Endothelial cell of umbilical vein (primary cell): ENCODE measurements at regions not wholly inside any gene's neighbourhood (a gene's known extent, or its start where the extent isn't known, plus 50 kb on each side); places are given as distances from the start of the nearest gene placed in this dataset.

Experiments
- BruUV-seq: library from RNA; stranded (reverse); fragments of 400-500 nt; replicated peaks from 2 replicates; lab custom pipeline; 2021; lab: Mats Ljungman, UMichigan
- CTCF ChIA-PET: fragments of 300-600, 350-600 bp; sonication (Branson Sonifier 250); formaldehyde crosslinking; loops from one replicate; lab custom pipeline; 2021; ENCODE audit warnings: antibody characterized with exemption, inconsistent platforms; lab: Charles Lee
- POLR2A ChIA-PET: fragments of 300-600, 350-600 bp; sonication (Branson Sonifier 250); formaldehyde crosslinking; loops from one replicate; lab custom pipeline; 2021; ENCODE audit warnings: antibody characterized with exemption, inconsistent platforms; lab: Charles Lee
- DNase-seq: peaks from one replicate; pipeline ENCODE4 v3.0.0-alpha.2; 2011; ENCODE audit warnings: low read depth, low spot score
- FAIRE-seq: peaks from 2 replicates; lab custom pipeline; 2011; peaks lifted over from hg19 to GRCh38; lab: Jason Lieb, UNC
- H2AFZ ChIP-seq: 2 replicates; pipeline ENCODE4 v1.6.0; 2012; ENCODE audit warnings: low read depth, low read length, control low read depth, inconsistent platforms
- H3K27ac ChIP-seq: 2 replicates; pipeline ENCODE4 v1.5.1; 2011; ENCODE audit warnings: low read depth, mild to moderate bottlenecking, control low read depth, low read length, moderate library complexity; ENCODE audit not compliant: insufficient read depth
- H3K27me3 ChIP-seq, 2 experiments: 2 replicates each; pipeline versions ENCODE4 v1.6.0 to v1.6.1; 2011; ENCODE audit warnings: low read length in 2 of 2, mixed read lengths in 1 of 2; ENCODE audit not compliant: control insufficient read depth in 2 of 2, insufficient read depth in 2 of 2
- H3K36me3 ChIP-seq, 2 experiments: 2 replicates in 1 of 2; 3 replicates in 1 of 2; pipeline ENCODE4 v1.5.1; 2011; ENCODE audit warnings: low read length in 2 of 2, mild to moderate bottlenecking in 1 of 2, moderate library complexity in 1 of 2; ENCODE audit not compliant: control insufficient read depth in 2 of 2, insufficient read depth in 2 of 2; ENCODE audit errors: extremely low read depth in 1 of 2
- H3K4me1 ChIP-seq: 3 replicates; pipeline ENCODE4 v1.5.1; 2011; ENCODE audit warnings: mild to moderate bottlenecking, low read length; ENCODE audit not compliant: control insufficient read depth, insufficient read depth; ENCODE audit errors: extremely low read depth
- H3K4me2 ChIP-seq: 2 replicates; pipeline ENCODE4 v1.6.1; 2011; ENCODE audit warnings: low read length, control low read depth, mixed read lengths; ENCODE audit not compliant: insufficient read depth
- H3K4me3 ChIP-seq, 3 experiments: fragments of 200-600 bp in 1 of 3; sonication (generic), shearing (Covaris generic) in 1 of 3; replicated peaks in 1 of 3; 2 replicates each; pipeline ENCODE4 v1.5.1; 2011 to 2016; ENCODE audit warnings: control low read depth in 3 of 3, low read length in 3 of 3, mild to moderate bottlenecking in 2 of 3, inconsistent platforms in 1 of 3, low read depth in 1 of 3, moderate library complexity in 1 of 3; ENCODE audit not compliant: insufficient read depth in 1 of 3
- H3K79me2 ChIP-seq: 2 replicates; pipeline ENCODE4 v1.6.0; 2012; ENCODE audit warnings: low read length, inconsistent platforms; ENCODE audit not compliant: control insufficient read depth, insufficient read depth
- H3K9ac ChIP-seq: replicated peaks from 2 replicates; pipeline ENCODE3; 2011; ENCODE audit warnings: low read length, control low read depth; ENCODE audit not compliant: insufficient read depth; ENCODE audit errors: extremely low read depth
- H3K9me1 ChIP-seq: replicated peaks from 3 replicates; pipeline ENCODE4 v1.6.0; 2011; ENCODE audit warnings: mild to moderate bottlenecking, low read length; ENCODE audit not compliant: control insufficient read depth, insufficient read depth; ENCODE audit errors: extremely low read depth
- H3K9me3 ChIP-seq: replicated peaks from 2 replicates; pipeline ENCODE4 v1.5.1; 2012; ENCODE audit warnings: low read length, inconsistent platforms; ENCODE audit not compliant: control insufficient read depth, insufficient read depth
- H4K20me1 ChIP-seq: replicated peaks from 2 replicates; pipeline ENCODE3; 2011; ENCODE audit warnings: mild to moderate bottlenecking, low read length; ENCODE audit not compliant: control insufficient read depth, insufficient read depth; ENCODE audit errors: extremely low read depth
- CTCF ChIP-seq, 2 donors: IDR thresholded peaks; 1 replicate in 1 of 2; 2 replicates in 1 of 2; pipeline ENCODE4 v1.5.1; 2011; ENCODE audit warnings: low read length in 2 of 2, mild to moderate bottlenecking in 2 of 2, moderate library complexity in 2 of 2, control low read depth in 1 of 2, inconsistent platforms in 1 of 2, low read depth in 1 of 2; ENCODE audit not compliant: insufficient read depth in 1 of 2; ENCODE audit errors: extremely low read depth in 1 of 2
- EZH2 ChIP-seq: IDR thresholded peaks from 2 replicates; pipeline ENCODE4 v1.6.1; 2012; ENCODE audit warnings: borderline replicate concordance, low read depth, mild to moderate bottlenecking, moderate library complexity, low read length, inconsistent platforms; ENCODE audit not compliant: severe bottlenecking
- FOS ChIP-seq: IDR thresholded peaks from 2 replicates; pipeline ENCODE4 v1.6.1; 2011; ENCODE audit warnings: mild to moderate bottlenecking, low read length, moderate library complexity, borderline replicate concordance; ENCODE audit not compliant: insufficient read depth
- GATA2 ChIP-seq: IDR thresholded peaks from 2 replicates; pipeline ENCODE4 v1.7.0; 2011; ENCODE audit warnings: low read depth, mild to moderate bottlenecking, moderate library complexity, mixed read lengths, low read length; ENCODE audit not compliant: insufficient read length, insufficient read depth
- JUN ChIP-seq: IDR thresholded peaks from 2 replicates; pipeline ENCODE4 v1.6.1; 2011; ENCODE audit warnings: borderline replicate concordance, low read depth; ENCODE audit not compliant: insufficient read length, insufficient read depth
- MYC ChIP-seq: IDR thresholded peaks from one replicate; pipeline ENCODE4 v1.6.1; 2011; ENCODE audit warnings: mild to moderate bottlenecking, low read depth, low read length
- POLR2A ChIP-seq: IDR thresholded peaks from 2 replicates; pipeline ENCODE4 v1.6.1; 2012; ENCODE audit warnings: low read depth, mild to moderate bottlenecking, control low read depth, low read length
- POLR2AphosphoS5 ChIP-seq: IDR thresholded peaks from 2 replicates; pipeline ENCODE4 v1.6.1; 2012; ENCODE audit warnings: low read depth, mild to moderate bottlenecking, control low read depth, low read length, moderate library complexity; ENCODE audit not compliant: insufficient read depth
- dilution Hi-C: fragments of 300-500 bp; cut with MboI; formaldehyde crosslinking; loops from one replicate; pipeline ENCODE4 v1.15.0; 2019; ENCODE audit warnings: low sequenced_read_pairs; ENCODE audit not compliant: extremely low pct_ligation_motif_present
- intact Hi-C: fragments of 100-400 bp; cut with micrococcal nuclease; formaldehyde crosslinking; loops from one replicate; pipeline ENCODE4 v1.10.0; 2022
- TF ChIP-seq, protein P1 (sequence below): IDR thresholded peaks from 2 replicates; pipeline ENCODE4 v1.6.1; 2011; ENCODE audit not compliant: insufficient read depth, insufficient read length

- no peak overlapping the region for H3K27ac ChIP-seq
- ChIA-PET POLR2A (no interaction called here), CTCF (no interaction called here)
- H4K20me1 ChIP-seq, result no peaks in the 10 kb centered on the region
- TF ChIP-seq, protein P1, sequence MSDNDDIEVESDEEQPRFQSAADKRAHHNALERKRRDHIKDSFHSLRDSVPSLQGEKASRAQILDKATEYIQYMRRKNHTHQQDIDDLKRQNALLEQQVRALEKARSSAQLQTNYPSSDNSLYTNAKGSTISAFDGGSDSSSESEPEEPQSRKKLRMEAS, result no peak
- TF ChIP-seq MYC (no peak), POLR2A (no peak), CTCF (IDR thresholded peaks at IDR 0.05; ENCODE audit: extremely low read depth in 1 of 2, insufficient read depth in 1 of 2, low read depth in 1 of 2, low read length in 2 of 2) (no peak), JUN (no peak), EZH2 (no peak), FOS (no peak), GATA2 (no peak), POLR2AphosphoS5 (no peak)
- no peak overlapping the region for H3K4me3 ChIP-seq
- H3K9ac ChIP-seq, result no peak overlapping the region
- H3K27me3 ChIP-seq, result no peaks in the 10 kb centered on the region
- BruUV-seq, result no TSS peak
- no peaks in the 10 kb centered on the region for H3K9me1 ChIP-seq
- H2AFZ ChIP-seq, result no peak overlapping the region
- no peaks in the 10 kb centered on the region for H3K4me1 ChIP-seq
- no peaks in the 10 kb centered on the region for H3K79me2 ChIP-seq
- H3K9me3 ChIP-seq, result peaks cover 3% of the 10 kb centered on the region
- H3K4me2 ChIP-seq, result no peak overlapping the region
- DNase-seq (no peak), FAIRE-seq (no peak)
- dilution Hi-C loops (no loop called here), intact Hi-C loops (no loop called here)
- H3K36me3 ChIP-seq, result no peaks in the 10 kb centered on the region
Observed at GRCh38 chr20:19143890-19144289, 68.6 kb upstream of the SLC24A3 start.
